HG03039 (cell line): ENCODE measurements at regions not wholly inside any gene's neighbourhood (a gene's known extent, or its start where the extent isn't known, plus 50 kb on each side); places are given as distances from the start of the nearest gene placed in this dataset.
"Not testable (repeated sequence)": the region's sequence is repeated elsewhere in the genome, so short reads cannot be mapped to it uniquely, and the experiment has no call there.

Experiments used
- ATAC-seq: cut with Tn5 transposase; IDR thresholded peaks from one replicate; pipeline ENCODE4 v1.9.1; 2021; ENCODE audit warnings: mild to moderate bottlenecking, moderate library complexity; ENCODE audit not compliant: unreplicated experiment

- ATAC-seq: no peak
Measured at GRCh38 chr14:48643241-48643640, 942.9 kb downstream of the RPS29 start.

GRCh38 chr14:48628870-48629269, 953.5 kb upstream of the MDGA2 start:
- no peak for ATAC-seq

GRCh38 chr14:48622980-48623379, 947.6 kb upstream of the MDGA2 start:
- no peak for ATAC-seq

GRCh38 chr14:48618057-48618456, 942.7 kb upstream of the MDGA2 start:
- ATAC-seq: no peak

- ATAC-seq: no peak
Measured at GRCh38 chr14:48616931-48617330, 941.5 kb upstream of the MDGA2 start.

- ATAC-seq: no peak
Measured at GRCh38 chr14:48615618-48616017, 940.2 kb upstream of the MDGA2 start.

GRCh38 chr14:48614003-48614402, 938.6 kb upstream of the MDGA2 start:
- ATAC-seq: no peak

- ATAC-seq: not testable (repeated sequence)
Measured at GRCh38 chr14:48606960-48607359, 931.6 kb upstream of the MDGA2 start.

- ATAC-seq: no peak
Measured at GRCh38 chr14:48598458-48598857, 923.1 kb upstream of the MDGA2 start.

GRCh38 chr14:48586099-48586498, 910.7 kb upstream of the MDGA2 start:
- ATAC-seq: no peak

GRCh38 chr14:48584031-48584430, 908.6 kb upstream of the MDGA2 start:
- peak; percentile 79 for ATAC-seq

- ATAC-seq: no peak
Measured at GRCh38 chr14:48582938-48583337, 907.5 kb upstream of the MDGA2 start.

- no peak for ATAC-seq
Measured at GRCh38 chr14:48580692-48581091, 905.3 kb upstream of the MDGA2 start.

GRCh38 chr14:48575772-48576171, 900.4 kb upstream of the MDGA2 start:
- no peak for ATAC-seq

GRCh38 chr14:48568688-48569087, 893.3 kb upstream of the MDGA2 start:
- no peak for ATAC-seq

GRCh38 chr14:48568252-48568651, 892.8 kb upstream of the MDGA2 start:
- no peak for ATAC-seq

GRCh38 chr14:48563489-48563888, 888.1 kb upstream of the MDGA2 start:
- no peak for ATAC-seq

GRCh38 chr14:48561438-48561837, 886.0 kb upstream of the MDGA2 start:
- ATAC-seq: not testable (repeated sequence)

- no peak for ATAC-seq
Measured at GRCh38 chr14:48560421-48560820, 885.0 kb upstream of the MDGA2 start.

- ATAC-seq: no peak
Measured at GRCh38 chr14:48553443-48553842, 878.0 kb upstream of the MDGA2 start.

- ATAC-seq: peak; percentile 76
Measured at GRCh38 chr14:48546996-48547395, 871.6 kb upstream of the MDGA2 start.

GRCh38 chr14:48537600-48537999, 862.2 kb upstream of the MDGA2 start:
- no peak for ATAC-seq

- peak; percentile 53 for ATAC-seq
Measured at GRCh38 chr14:48536318-48536717, 860.9 kb upstream of the MDGA2 start.

- no peak for ATAC-seq
Measured at GRCh38 chr14:48527832-48528231, 852.4 kb upstream of the MDGA2 start.
